ENCODE measurements at regions not wholly inside any gene's neighbourhood (a gene's known extent, or its start where the extent isn't known, plus 50 kb on each side); places are given as distances from the start of the nearest gene placed in this dataset.

DNA sequence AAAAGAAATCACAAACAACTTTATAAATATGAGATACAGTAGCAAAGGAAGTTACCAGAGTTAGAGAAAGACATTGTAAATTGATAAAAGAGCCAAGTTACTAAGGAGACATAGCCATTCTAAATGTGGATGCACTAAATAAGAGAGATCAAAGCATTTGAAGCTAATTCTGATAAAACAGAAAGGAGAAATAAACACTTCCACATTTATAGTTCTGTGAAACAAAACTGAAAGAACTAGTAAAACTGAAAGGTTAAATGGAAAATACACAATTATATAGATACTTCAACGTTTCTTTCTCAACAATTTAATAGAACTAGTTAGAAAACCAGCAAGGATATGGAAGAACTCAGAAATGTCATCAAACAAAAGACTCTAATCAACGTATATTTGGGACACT is 309.0 kb upstream of the CDH2 start:
- H3K27me3 ChIP-seq (ENCODE audit: insufficient read depth, low read length): no peaks in the 10 kb centered on the region
- no CpG with 5 or more reads among the region's 2 CpGs for WGBS (ENCODE audit: extremely low coverage, insufficient read length, low lambda C conversion rate)
- H3K23ac ChIP-seq (ENCODE audit: insufficient read length, low read depth, low read length): no peak overlapping the region
- no peak for TF ChIP-seq CTCF (conservative IDR thresholded peaks at IDR 0.05)
- H3K14ac ChIP-seq (ENCODE audit: insufficient read depth, low read length): no peak overlapping the region
- no peak overlapping the region for H2BK120ac ChIP-seq (ENCODE audit: low read depth, low read length, poor library complexity, severe bottlenecking)
- H2BK15ac ChIP-seq (ENCODE audit: low read depth, low read length): no peak overlapping the region
- H3K9me3 ChIP-seq (ENCODE audit: control insufficient read depth, low read depth, low read length): no peaks in the 10 kb centered on the region
- H3K27ac ChIP-seq (ENCODE audit: insufficient read length, low read depth, low read length): no peak overlapping the region
- no peaks in the 10 kb centered on the region for H3K79me2 ChIP-seq (ENCODE audit: insufficient read depth, low read length)
- Mint-ChIP-seq H3K4me3 (no peak overlapping the region), H3K27me3 (ENCODE audit: low read depth) (no peaks in the 10 kb centered on the region), H3K36me3 (ENCODE audit: insufficient read depth in 1 of 3, low read depth in 3 of 3) (no peaks in the 10 kb centered on the region), H3K9me3 (peaks cover 0 to 3% of the 10 kb centered on the region in 2 experiments; a peak in 1 of 5 replicates), H3K4me1 (no peaks in the 10 kb centered on the region), H3K27ac (no peak overlapping the region)
- no peaks in the 10 kb centered on the region for H3K23me2 ChIP-seq (ENCODE audit: insufficient read length, low read depth, low read length, poor library complexity, severe bottlenecking)
- no peak overlapping the region for H3K4ac ChIP-seq (ENCODE audit: low read depth, low read length)
- no peak overlapping the region for H3K56ac ChIP-seq (ENCODE audit: insufficient read length, low read depth, low read length)
- H2BK12ac ChIP-seq (ENCODE audit: insufficient read length, low read depth, low read length): no peak overlapping the region
- H4K91ac ChIP-seq (ENCODE audit: insufficient read length, low read depth, low read length): no peak overlapping the region
- H2BK20ac ChIP-seq (ENCODE audit: low read depth, low read length, poor library complexity, severe bottlenecking): no peak overlapping the region
- H3K79me1 ChIP-seq (ENCODE audit: insufficient read depth, low read depth, low read length, poor library complexity, severe bottlenecking): no peaks in the 10 kb centered on the region
- H2AFZ ChIP-seq (ENCODE audit: low read length): no peak overlapping the region
- H4K5ac ChIP-seq (ENCODE audit: insufficient read length, low read depth, low read length): no peak overlapping the region
- H3T11ph ChIP-seq (ENCODE audit: low read length): no peak overlapping the region
- no peaks in the 10 kb centered on the region for H3K4me1 ChIP-seq (ENCODE audit: insufficient read depth, low read length)
- H3K18ac ChIP-seq (ENCODE audit: insufficient read length, low read depth, low read length): no peak overlapping the region
- no peak overlapping the region for H2AK5ac ChIP-seq (ENCODE audit: insufficient read length, low read length)
- no peak for DNase-seq
- no peak overlapping the region for H4K8ac ChIP-seq (replicated peaks; ENCODE audit: insufficient read length, low read depth, low read length)
- H3K4me2 ChIP-seq (ENCODE audit: insufficient read depth, insufficient read length, low read length): no peak overlapping the region
- H2BK5ac ChIP-seq (ENCODE audit: insufficient read length, low read length): no peak overlapping the region
- no peaks in the 10 kb centered on the region for H4K20me1 ChIP-seq (ENCODE audit: control insufficient read depth, insufficient read depth, insufficient read length)
- H3K9ac ChIP-seq (ENCODE audit: extremely low read depth, insufficient read length, low read length): no peak overlapping the region
